Adrenal gland (tissue), 9 donors: ENCODE measurements at regions not wholly inside any gene's neighbourhood (a gene's known extent, or its start where the extent isn't known, plus 50 kb on each side); places are given as distances from the start of the nearest gene placed in this dataset.

Experiments used
- DNase-seq, 7 donors: peaks; one replicate each; pipeline ENCODE4 v3.0.0-alpha.2; 2019 to 2020
- H3K27ac ChIP-seq, 5 donors: fragments of 200-600 bp; sonication (generic) in 4 of 5; 1 replicate in 3 of 5; 2 replicates in 2 of 5; pipeline versions ENCODE4 v1.5.1 to v1.8.0; 2016 to 2020; ENCODE audit warnings: mild to moderate bottlenecking in 1 of 5
- H3K27me3 ChIP-seq: fragments of 200-600 bp; 2 replicates; pipeline ENCODE4 v1.8.0; 2021
- H3K36me3 ChIP-seq, 2 donors: fragments of 200-600 bp; replicated peaks in 1 of 2; 1 replicate in 1 of 2; 2 replicates in 1 of 2; pipeline versions ENCODE4 v1.5.1 to v1.8.0; 2018 to 2022
- H3K4me1 ChIP-seq, 2 donors: fragments of 200-600 bp; replicated peaks in 1 of 2; 1 replicate in 1 of 2; 2 replicates in 1 of 2; pipeline versions ENCODE4 v1.5.1 to v1.8.0; 2018 to 2021
- H3K4me3 ChIP-seq, 4 donors: fragments of 200-600 bp; sonication (generic) in 3 of 4; one replicate each; pipeline ENCODE4 v1.5.1; 2016 to 2018
- H3K9me3 ChIP-seq, 3 donors: fragments of 200-600 bp; sonication (generic) in 1 of 3; replicated peaks in 1 of 3; 1 replicate in 2 of 3; 2 replicates in 1 of 3; pipeline versions ENCODE4 v1.5.1 to v1.8.0; 2016 to 2021
- CTCF ChIP-seq, 6 experiments: fragments of 450-650 bp in 4 of 6; fragments of 200-600 bp in 2 of 6; sonication (generic) in 1 of 6; IDR thresholded peaks; 1 replicate in 5 of 6; 2 replicates in 1 of 6; pipeline versions ENCODE4 v1.5.1 to v1.8.0; 2016 to 2021; ENCODE audit warnings: antibody characterized with exemption in 6 of 6, mild to moderate bottlenecking in 2 of 6, moderate library complexity in 1 of 6
- POLR2A ChIP-seq, 2 donors: fragments of 450-650 bp; IDR thresholded peaks; one replicate each; pipeline ENCODE4 v1.6.1; 2017; ENCODE audit warnings: antibody characterized with exemption in 2 of 2, mild to moderate bottlenecking in 2 of 2, moderate library complexity in 1 of 2
- WGBS, 4 donors: extraction: QIAGEN DNeasy Blood & Tissue Kit in 2 of 4; methylation state at CpG; one replicate each; pipeline versions ENCODE4 v1.1.5 to v1.1.7; 2013 to 2017; 5-methylcytosine and 5-hydroxymethylcytosine counted together
- intact Hi-C, 2 donors: fragments of 100-400 bp; cut with DNase I; formaldehyde crosslinking; loops; one replicate each; pipeline versions ENCODE4 v1.14.1 to v1.15.0; 2022 to 2023
- donor health status: healthy with polysubstance abuse.
- donor health status: Bipolar disorder and iron deficiency.
- donor health status: DM: yes; HTN: yes; CAD: no.
- donor health status: DM: no; HTN: no; CAD: no.
- donor health status: DM: no; HTN: no; CAD: no.

GRCh38 chr12:19033244-19033643 is 96.3 kb upstream of the PLEKHA5 start:
- Histone ChIP-seq H3K9me3 (no peaks in the 10 kb centered on the region), H3K4me3 (no peak overlapping the region), H3K27ac (no peak overlapping the region), H3K36me3 (no peaks in the 10 kb centered on the region), H3K4me1 (no peaks in the 10 kb centered on the region), H3K27me3 (no peaks in the 10 kb centered on the region)
- TF ChIP-seq CTCF (IDR thresholded peaks at IDR 0.05) (no peak), POLR2A (IDR thresholded peaks at IDR 0.05) (no peak)
- no peak for DNase-seq
- 61 to 73% (median 65%) methylated on average over 2 of the region's 2 CpGs for WGBS, 4 donors
- intact Hi-C loops, result no loop called here

DNA sequence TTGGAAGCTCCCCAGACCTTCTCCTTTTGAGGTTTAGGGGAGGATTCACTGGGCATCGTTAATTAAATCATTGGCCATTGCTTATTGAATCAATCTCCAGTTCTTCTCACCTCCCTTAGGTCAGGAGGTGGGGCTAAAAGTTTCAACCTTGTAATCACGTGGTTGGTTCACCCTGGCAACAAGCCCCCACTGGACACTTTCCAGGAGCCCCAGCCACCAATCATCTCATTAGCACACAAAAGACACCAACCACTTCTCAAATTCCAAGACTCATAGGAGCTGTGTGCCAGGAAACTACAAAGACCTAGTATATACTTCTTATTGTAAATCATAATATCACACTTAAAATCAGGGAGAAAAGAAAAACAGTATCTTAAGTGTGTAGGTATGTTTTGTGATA is 94.6 kb upstream of the PLEKHA5 start:
- Histone ChIP-seq H3K9me3 (no peaks in the 10 kb centered on the region), H3K27ac (no peak overlapping the region), H3K36me3 (no peaks in the 10 kb centered on the region), H3K4me1 (no peaks in the 10 kb centered on the region), H3K27me3 (no peaks in the 10 kb centered on the region), H3K4me3 (no peak overlapping the region)
- no peak for DNase-seq
- 38 to 64% (median 51%) methylated on average over 1 to 2 of the region's 2 CpGs for WGBS, 4 donors
- intact Hi-C loops, result no loop called here
- TF ChIP-seq POLR2A (IDR thresholded peaks at IDR 0.05) (no peak), CTCF (IDR thresholded peaks at IDR 0.05) (no peak)

- H3K27me3 ChIP-seq, result no peaks in the 10 kb centered on the region
- TF ChIP-seq POLR2A (IDR thresholded peaks at IDR 0.05), result no peak
- TF ChIP-seq CTCF (IDR thresholded peaks at IDR 0.05), result no peak
- DNase-seq, result no peak
- no peak overlapping the region for H3K27ac ChIP-seq
- H3K4me3 ChIP-seq, result no peak overlapping the region
- no peaks in the 10 kb centered on the region for H3K4me1 ChIP-seq
- no peaks in the 10 kb centered on the region for H3K36me3 ChIP-seq
- WGBS, 4 donors, result 28 to 59% (median 48%) methylated on average over 1 of the region's 1 CpG
- intact Hi-C loops, result no loop called here
- no peaks in the 10 kb centered on the region for H3K9me3 ChIP-seq
Measured at GRCh38 chr12:19035536-19035935, 94.0 kb upstream of the PLEKHA5 start.

- 76 to 84% (median 80%) methylated on average over 6 of the region's 6 CpGs for WGBS, 4 donors
- no peaks in the 10 kb centered on the region for H3K4me1 ChIP-seq
- H3K9me3 ChIP-seq, result no peaks in the 10 kb centered on the region
- H3K27me3 ChIP-seq, result no peaks in the 10 kb centered on the region
- no peak overlapping the region for H3K4me3 ChIP-seq
- DNase-seq, result no peak
- intact Hi-C loops, result no loop called here
- H3K27ac ChIP-seq, result no peak overlapping the region
- TF ChIP-seq POLR2A (IDR thresholded peaks at IDR 0.05), result no peak
- TF ChIP-seq CTCF (IDR thresholded peaks at IDR 0.05), result no peak
- no peaks in the 10 kb centered on the region for H3K36me3 ChIP-seq
Measured at GRCh38 chr12:19036673-19037357, 92.7 kb upstream of the PLEKHA5 start.
